ENCODE measurements at regions not wholly inside any gene's neighbourhood (a gene's known extent, or its start where the extent isn't known, plus 50 kb on each side); places are given as distances from the start of the nearest gene placed in this dataset.

DNA sequence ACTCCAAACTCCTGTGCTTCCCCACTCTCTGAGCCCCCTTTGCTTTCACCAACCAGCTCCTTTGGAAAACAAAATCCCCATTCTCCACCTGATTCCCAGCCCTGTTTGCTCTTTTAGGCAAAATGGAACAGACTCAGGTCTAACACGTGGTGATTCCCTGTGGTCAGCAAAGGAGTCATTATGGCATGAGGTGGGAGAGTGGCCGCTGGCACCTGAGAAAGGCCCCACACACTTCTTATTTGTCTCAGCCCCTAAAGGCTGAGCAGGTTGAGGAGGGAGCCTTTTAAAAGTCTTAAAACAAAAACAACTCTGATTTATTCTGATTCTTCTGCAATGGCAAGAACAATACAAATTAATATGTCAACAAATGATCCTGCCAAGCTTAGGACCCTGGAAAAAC lies 401.2 kb downstream of the TNS1 start:
- Histone ChIP-seq H3K4me1 (ENCODE audit: control insufficient read depth in 1 of 2, insufficient read depth in 2 of 2, low read depth in 1 of 2, low read length in 1 of 2) (peaks cover 0 to 21% of the 10 kb centered on the region in 2 experiments; a peak in 2 of 4 replicates), H3K36me3 (replicated peaks in 1 of 2; ENCODE audit: control insufficient read depth in 1 of 2, insufficient read depth in 2 of 2, low read length in 1 of 2) (no peaks in the 10 kb centered on the region), H3F3A (replicated peaks; ENCODE audit: insufficient read depth) (no peaks in the 10 kb centered on the region), H3K4me3 (ENCODE audit: low read depth in 2 of 2, low read length in 1 of 2) (no peak overlapping the region), H2AFZ (ENCODE audit: low read depth) (no peak overlapping the region), H3K27me3 (ENCODE audit: insufficient read depth) (no peaks in the 10 kb centered on the region; the same call in 1 of the 2 replicates), H3K9me3 (no peaks in the 10 kb centered on the region), H3K9me2 (no peaks in the 10 kb centered on the region), H3K79me2 (ENCODE audit: insufficient read depth) (no peaks in the 10 kb centered on the region), H3K27ac (ENCODE audit: low read depth in 2 of 2, low read length in 1 of 2) (no peak overlapping the region), H3K4me2 (no peak overlapping the region), H4K20me1 (ENCODE audit: insufficient read depth) (no peaks in the 10 kb centered on the region), H3K9ac (no peak overlapping the region)
- POLR2A ChIA-PET, result no interaction called here
- 17% methylated on average over 2 of the region's 2 CpGs for WGBS (ENCODE audit: low lambda C conversion rate)
- DNase-seq, result no peak
- no peak for TF ChIP-seq SMC3 (IDR thresholded peaks at IDR 0.05; ENCODE audit: low read depth, low read length)
- TF ChIP-seq, protein P1, sequence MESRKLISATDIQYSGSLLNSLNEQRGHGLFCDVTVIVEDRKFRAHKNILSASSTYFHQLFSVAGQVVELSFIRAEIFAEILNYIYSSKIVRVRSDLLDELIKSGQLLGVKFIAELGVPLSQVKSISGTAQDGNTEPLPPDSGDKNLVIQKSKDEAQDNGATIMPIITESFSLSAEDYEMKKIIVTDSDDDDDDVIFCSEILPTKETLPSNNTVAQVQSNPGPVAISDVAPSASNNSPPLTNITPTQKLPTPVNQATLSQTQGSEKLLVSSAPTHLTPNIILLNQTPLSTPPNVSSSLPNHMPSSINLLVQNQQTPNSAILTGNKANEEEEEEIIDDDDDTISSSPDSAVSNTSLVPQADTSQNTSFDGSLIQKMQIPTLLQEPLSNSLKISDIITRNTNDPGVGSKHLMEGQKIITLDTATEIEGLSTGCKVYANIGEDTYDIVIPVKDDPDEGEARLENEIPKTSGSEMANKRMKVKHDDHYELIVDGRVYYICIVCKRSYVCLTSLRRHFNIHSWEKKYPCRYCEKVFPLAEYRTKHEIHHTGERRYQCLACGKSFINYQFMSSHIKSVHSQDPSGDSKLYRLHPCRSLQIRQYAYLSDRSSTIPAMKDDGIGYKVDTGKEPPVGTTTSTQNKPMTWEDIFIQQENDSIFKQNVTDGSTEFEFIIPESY (IDR thresholded peaks at IDR 0.05; ENCODE audit: borderline replicate concordance, low read depth), result no peak
- TF ChIP-seq TEAD4 (IDR thresholded peaks at IDR 0.05; ENCODE audit: borderline replicate concordance, insufficient read depth), result no peak
- no peak for TF ChIP-seq POLR2AphosphoS5 (IDR thresholded peaks at IDR 0.05; ENCODE audit: low read depth, low read length)
- TF ChIP-seq, protein P2, sequence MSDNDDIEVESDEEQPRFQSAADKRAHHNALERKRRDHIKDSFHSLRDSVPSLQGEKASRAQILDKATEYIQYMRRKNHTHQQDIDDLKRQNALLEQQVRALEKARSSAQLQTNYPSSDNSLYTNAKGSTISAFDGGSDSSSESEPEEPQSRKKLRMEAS (IDR thresholded peaks at IDR 0.05; ENCODE audit: low read depth), result no peak
- no peak for TF ChIP-seq NRF1 (IDR thresholded peaks at IDR 0.05; ENCODE audit: low read depth, low read length)
- no peak for TF ChIP-seq TCF12 (IDR thresholded peaks at IDR 0.05)
- TF ChIP-seq, protein P3, sequence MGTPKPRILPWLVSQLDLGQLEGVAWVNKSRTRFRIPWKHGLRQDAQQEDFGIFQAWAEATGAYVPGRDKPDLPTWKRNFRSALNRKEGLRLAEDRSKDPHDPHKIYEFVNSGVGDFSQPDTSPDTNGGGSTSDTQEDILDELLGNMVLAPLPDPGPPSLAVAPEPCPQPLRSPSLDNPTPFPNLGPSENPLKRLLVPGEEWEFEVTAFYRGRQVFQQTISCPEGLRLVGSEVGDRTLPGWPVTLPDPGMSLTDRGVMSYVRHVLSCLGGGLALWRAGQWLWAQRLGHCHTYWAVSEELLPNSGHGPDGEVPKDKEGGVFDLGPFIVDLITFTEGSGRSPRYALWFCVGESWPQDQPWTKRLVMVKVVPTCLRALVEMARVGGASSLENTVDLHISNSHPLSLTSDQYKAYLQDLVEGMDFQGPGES (IDR thresholded peaks at IDR 0.05; ENCODE audit: low read depth, low read length), result no peak
- TF ChIP-seq, protein P4, sequence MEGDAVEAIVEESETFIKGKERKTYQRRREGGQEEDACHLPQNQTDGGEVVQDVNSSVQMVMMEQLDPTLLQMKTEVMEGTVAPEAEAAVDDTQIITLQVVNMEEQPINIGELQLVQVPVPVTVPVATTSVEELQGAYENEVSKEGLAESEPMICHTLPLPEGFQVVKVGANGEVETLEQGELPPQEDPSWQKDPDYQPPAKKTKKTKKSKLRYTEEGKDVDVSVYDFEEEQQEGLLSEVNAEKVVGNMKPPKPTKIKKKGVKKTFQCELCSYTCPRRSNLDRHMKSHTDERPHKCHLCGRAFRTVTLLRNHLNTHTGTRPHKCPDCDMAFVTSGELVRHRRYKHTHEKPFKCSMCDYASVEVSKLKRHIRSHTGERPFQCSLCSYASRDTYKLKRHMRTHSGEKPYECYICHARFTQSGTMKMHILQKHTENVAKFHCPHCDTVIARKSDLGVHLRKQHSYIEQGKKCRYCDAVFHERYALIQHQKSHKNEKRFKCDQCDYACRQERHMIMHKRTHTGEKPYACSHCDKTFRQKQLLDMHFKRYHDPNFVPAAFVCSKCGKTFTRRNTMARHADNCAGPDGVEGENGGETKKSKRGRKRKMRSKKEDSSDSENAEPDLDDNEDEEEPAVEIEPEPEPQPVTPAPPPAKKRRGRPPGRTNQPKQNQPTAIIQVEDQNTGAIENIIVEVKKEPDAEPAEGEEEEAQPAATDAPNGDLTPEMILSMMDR (IDR thresholded peaks at IDR 0.05), result no peak
- TF ChIP-seq RXRA (IDR thresholded peaks at IDR 0.05; ENCODE audit: borderline replicate concordance, low read depth), result no peak
- TF ChIP-seq FOSL2 (IDR thresholded peaks at IDR 0.05; ENCODE audit: borderline replicate concordance, low read depth), result no peak
- TF ChIP-seq CHD2 (IDR thresholded peaks at IDR 0.05; ENCODE audit: low read length, partially characterized antibody), result no peak
- TF ChIP-seq EP300 (IDR thresholded peaks at IDR 0.05; ENCODE audit: borderline replicate concordance in 1 of 2, low read depth in 1 of 2, low read length in 1 of 2), result no peak
- no peak for TF ChIP-seq MEF2A (IDR thresholded peaks at IDR 0.05; ENCODE audit: borderline replicate concordance, low read depth)
- no peak for TF ChIP-seq SIN3A (IDR thresholded peaks at IDR 0.05; ENCODE audit: borderline replicate concordance, low read depth, low read length)
- no peak for TF ChIP-seq MXI1 (IDR thresholded peaks at IDR 0.05; ENCODE audit: low read depth, low read length)
- TF ChIP-seq FOXM1 (IDR thresholded peaks at IDR 0.05; ENCODE audit: low read depth), result no peak
- TF ChIP-seq, protein P5, sequence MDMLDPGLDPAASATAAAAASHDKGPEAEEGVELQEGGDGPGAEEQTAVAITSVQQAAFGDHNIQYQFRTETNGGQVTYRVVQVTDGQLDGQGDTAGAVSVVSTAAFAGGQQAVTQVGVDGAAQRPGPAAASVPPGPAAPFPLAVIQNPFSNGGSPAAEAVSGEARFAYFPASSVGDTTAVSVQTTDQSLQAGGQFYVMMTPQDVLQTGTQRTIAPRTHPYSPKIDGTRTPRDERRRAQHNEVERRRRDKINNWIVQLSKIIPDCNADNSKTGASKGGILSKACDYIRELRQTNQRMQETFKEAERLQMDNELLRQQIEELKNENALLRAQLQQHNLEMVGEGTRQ (IDR thresholded peaks at IDR 0.05; ENCODE audit: borderline replicate concordance, low read depth, low read length), result no peak
- TF ChIP-seq YY1 (IDR thresholded peaks at IDR 0.05; ENCODE audit: low read depth), result no peak
- TF ChIP-seq, protein P6, sequence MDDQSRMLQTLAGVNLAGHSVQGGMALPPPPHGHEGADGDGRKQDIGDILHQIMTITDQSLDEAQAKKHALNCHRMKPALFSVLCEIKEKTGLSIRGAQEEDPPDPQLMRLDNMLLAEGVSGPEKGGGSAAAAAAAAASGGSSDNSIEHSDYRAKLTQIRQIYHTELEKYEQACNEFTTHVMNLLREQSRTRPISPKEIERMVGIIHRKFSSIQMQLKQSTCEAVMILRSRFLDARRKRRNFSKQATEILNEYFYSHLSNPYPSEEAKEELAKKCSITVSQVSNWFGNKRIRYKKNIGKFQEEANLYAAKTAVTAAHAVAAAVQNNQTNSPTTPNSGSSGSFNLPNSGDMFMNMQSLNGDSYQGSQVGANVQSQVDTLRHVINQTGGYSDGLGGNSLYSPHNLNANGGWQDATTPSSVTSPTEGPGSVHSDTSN (IDR thresholded peaks at IDR 0.05), result no peak
- CTCF ChIA-PET, result interaction anchor here (1.5 to 1.7 kb wide), 2 partner anchors 49 to 112 kb away, joined by 5 read pairs; no protein-coding TSS in a partner anchor
